D721Med (cell line): ENCODE measurements at regions not wholly inside any gene's neighbourhood (a gene's known extent, or its start where the extent isn't known, plus 50 kb on each side); places are given as distances from the start of the nearest gene placed in this dataset.

Experiments
- DNase-seq: peaks from one replicate; pipeline ENCODE4 v3.0.0; 2011; ENCODE audit warnings: low spot score; ENCODE audit not compliant: insufficient read length
- FAIRE-seq: peaks from 2 replicates; lab custom pipeline; 2011; peaks lifted over from hg19 to GRCh38; lab: Jason Lieb, UNC
- TF ChIP-seq, protein P1 (sequence below): IDR thresholded peaks from 2 replicates; pipeline ENCODE4 v1.5.1; 2012; ENCODE audit warnings: mild to moderate bottlenecking, control low read depth; ENCODE audit not compliant: insufficient read depth; ENCODE audit errors: missing control alignments

- no peak for DNase-seq
- TF ChIP-seq, protein P1, sequence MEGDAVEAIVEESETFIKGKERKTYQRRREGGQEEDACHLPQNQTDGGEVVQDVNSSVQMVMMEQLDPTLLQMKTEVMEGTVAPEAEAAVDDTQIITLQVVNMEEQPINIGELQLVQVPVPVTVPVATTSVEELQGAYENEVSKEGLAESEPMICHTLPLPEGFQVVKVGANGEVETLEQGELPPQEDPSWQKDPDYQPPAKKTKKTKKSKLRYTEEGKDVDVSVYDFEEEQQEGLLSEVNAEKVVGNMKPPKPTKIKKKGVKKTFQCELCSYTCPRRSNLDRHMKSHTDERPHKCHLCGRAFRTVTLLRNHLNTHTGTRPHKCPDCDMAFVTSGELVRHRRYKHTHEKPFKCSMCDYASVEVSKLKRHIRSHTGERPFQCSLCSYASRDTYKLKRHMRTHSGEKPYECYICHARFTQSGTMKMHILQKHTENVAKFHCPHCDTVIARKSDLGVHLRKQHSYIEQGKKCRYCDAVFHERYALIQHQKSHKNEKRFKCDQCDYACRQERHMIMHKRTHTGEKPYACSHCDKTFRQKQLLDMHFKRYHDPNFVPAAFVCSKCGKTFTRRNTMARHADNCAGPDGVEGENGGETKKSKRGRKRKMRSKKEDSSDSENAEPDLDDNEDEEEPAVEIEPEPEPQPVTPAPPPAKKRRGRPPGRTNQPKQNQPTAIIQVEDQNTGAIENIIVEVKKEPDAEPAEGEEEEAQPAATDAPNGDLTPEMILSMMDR: no peak
- no peak for FAIRE-seq
Measured at GRCh38 chr6:144476286-144476685, 191.2 kb downstream of the UTRN start.

DNA sequence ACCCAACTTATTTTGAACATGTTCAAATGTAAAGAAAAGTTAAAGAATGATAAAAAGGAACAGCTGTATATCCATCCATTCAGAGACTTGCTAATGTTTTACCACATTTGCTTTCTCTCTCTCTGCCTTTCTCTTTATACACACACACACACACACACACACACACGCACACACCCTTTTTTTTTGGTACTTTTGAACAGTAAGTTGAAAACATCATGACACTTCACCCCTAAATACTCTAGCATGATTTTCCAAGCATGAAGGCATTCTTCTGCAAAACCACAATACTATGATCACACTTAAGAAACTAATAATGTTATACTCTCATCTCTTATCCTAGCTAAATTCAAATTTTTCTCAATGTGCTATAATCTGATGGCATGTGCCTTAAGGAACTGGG, 192.3 kb downstream of the UTRN start:
- TF ChIP-seq, protein P1: no peak
- DNase-seq: no peak
- FAIRE-seq: no peak

DNA sequence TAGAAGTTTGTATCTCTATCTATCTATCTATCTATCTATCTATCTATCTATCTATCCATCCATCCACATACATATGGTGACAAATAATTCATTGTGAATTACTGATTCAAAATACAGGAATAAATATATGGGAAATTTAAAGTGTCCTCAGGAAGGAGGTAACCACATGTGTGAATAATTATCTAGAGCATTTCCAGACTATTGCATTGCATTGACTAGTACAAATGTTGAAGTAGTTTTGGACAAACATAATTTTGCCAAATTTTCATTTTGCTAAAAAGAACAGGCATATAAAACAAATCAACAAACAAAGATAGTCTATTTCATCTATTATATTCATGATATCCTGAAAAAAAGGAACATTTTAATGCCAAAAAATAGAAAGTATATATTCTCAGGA, 192.7 kb downstream of the UTRN start:
- TF ChIP-seq, protein P1: no peak
- DNase-seq: no peak
- FAIRE-seq: no peak

DNA sequence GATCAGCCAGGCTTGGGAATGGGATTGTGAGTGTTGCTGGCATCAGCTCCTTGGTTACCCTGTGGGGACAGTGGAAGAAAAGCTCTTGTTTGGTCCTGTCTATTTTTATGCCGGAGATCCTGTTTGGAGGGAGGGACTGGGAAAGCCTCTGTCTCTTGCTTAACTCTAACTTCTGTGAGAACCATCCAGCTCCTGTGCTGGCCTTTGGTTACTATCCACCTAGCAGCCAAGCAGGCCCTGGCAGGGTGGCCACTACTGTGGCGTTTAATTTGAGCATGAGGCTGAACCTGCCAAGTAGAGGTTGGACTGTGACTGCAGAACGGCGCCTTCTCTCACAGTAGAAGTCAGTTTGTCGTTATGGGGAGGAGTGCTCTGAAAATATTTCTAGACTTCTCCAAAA, 193.3 kb downstream of the UTRN start:
- TF ChIP-seq, protein P1: no peak
- no peak for FAIRE-seq
- no peak for DNase-seq

DNA sequence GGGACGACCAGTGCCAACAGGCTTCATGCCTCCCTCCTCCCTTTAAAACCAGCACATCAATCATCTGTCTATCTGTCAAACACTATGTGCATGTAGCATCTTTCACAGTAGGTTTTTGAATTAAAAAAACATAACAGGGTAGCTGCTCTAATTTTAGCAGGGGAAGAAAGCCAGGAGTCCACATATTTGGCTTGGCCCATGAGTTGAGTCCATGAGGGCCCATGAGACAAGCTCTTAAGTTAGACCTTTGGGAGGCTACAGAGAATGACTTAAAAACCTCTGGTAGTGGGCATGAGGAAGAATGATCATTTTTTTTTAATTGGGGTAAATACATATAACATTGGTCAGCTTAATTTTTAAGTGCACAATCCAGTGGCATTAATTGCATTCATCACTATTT, 194.9 kb downstream of the UTRN start:
- FAIRE-seq (no peak), DNase-seq (no peak)
- TF ChIP-seq, protein P1: no peak

DNA sequence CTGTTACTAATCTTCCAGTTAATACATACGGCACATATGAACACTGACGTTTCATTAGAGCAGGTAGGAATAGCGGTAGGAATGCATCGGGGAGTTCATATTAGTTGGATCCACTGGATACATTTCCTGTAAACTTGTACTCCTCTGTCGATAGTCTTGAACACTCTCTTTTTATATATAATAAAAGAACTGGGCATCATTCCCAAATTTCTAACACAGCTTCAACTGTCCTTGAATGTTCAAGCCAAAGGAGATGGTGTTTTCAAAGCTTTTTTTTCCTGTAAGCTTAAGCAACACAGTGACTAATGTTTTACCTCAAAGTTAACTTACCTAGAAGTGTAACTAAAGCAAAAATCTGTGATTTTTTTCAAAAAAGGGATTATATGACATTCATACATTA, 195.3 kb downstream of the UTRN start:
- DNase-seq: no peak
- TF ChIP-seq, protein P1: no peak
- FAIRE-seq: no peak

GRCh38 chr6:144481527-144481926, 196.4 kb downstream of the UTRN start:
- DNase-seq (no peak), FAIRE-seq (no peak)
- TF ChIP-seq, protein P1: no peak
